ENCODE measurements at regions not wholly inside any gene's neighbourhood (a gene's known extent, or its start where the extent isn't known, plus 50 kb on each side); places are given as distances from the start of the nearest gene placed in this dataset.
"Not testable (repeated sequence)": the region's sequence is repeated elsewhere in the genome, so short reads cannot be mapped to it uniquely, and the experiment has no call there.

DNA sequence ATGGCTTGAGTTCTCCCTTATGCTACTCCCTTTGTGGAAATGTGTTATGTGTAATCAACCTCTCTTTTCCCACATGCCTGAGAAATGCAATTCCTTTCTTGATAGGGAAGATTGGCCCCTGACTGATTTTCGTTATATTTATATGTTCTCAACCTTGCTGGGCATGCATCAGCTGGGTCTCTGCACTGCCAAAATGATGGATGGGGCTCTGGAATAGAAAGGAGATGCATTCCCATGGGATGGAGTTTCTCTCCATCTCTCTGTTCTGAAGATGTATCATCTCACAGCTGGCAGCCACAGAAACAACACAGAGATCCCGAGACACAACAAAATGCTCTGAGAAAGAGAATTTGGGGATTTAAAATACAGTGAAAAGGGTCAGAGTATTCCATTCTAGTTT, 327.7 kb upstream of the LMCD1 start:
- H3K4me3 ChIP-seq (ENCODE audit: low read length) = no peak overlapping the region
- H3K36me3 ChIP-seq (ENCODE audit: insufficient read depth, low read length) = no peaks in the 10 kb centered on the region
- H3K4me1 ChIP-seq (ENCODE audit: insufficient read depth, low read length) = no peaks in the 10 kb centered on the region
- no peaks in the 10 kb centered on the region for H3K9me3 ChIP-seq (ENCODE audit: low read length)
- H3K27me3 ChIP-seq (ENCODE audit: insufficient read depth, low read length) = no peaks in the 10 kb centered on the region
- no peak overlapping the region for H2AFZ ChIP-seq (ENCODE audit: low read depth, low read length)

DNA sequence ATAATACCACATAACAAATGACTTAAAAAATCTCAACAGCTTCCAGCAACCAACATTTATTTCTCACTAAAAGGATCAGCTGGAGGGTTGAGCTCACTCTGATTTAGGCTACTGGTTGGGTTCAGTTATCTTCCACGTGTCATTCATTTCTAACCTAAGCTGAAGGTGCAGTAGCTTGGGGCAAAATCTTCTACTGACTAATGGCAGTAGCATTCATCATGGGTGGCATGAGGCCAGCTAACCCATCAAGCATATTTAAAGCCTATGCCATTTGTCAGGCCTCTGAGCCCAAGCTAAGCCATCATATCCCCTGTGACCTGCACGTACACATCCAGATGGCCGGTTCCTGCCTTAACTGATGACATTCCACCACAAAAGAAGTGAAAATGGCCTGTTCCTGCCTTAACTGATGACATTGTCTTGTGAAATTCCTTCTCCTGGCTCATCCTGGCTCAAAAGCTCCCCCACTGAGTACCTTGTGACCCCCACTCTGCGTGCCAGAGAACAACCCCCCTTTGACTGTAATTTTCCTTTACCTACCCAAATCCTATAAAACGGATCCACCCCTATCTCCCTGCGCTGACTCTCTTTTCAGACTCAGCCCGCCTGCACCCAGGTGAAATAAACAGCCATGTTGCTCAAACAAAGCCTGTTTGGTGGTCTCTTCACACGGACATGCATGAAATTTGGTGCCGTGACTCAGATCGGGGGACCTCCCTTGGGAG, 324.7 kb upstream of the LMCD1 start:
- H2AFZ ChIP-seq (ENCODE audit: low read depth, low read length); H3K4me3 ChIP-seq (ENCODE audit: low read length); H3K36me3 ChIP-seq (ENCODE audit: insufficient read depth, low read length); H3K4me1 ChIP-seq (ENCODE audit: insufficient read depth, low read length); H3K27me3 ChIP-seq (ENCODE audit: insufficient read depth, low read length); H3K9me3 ChIP-seq (ENCODE audit: low read length): not testable (repeated sequence)

DNA sequence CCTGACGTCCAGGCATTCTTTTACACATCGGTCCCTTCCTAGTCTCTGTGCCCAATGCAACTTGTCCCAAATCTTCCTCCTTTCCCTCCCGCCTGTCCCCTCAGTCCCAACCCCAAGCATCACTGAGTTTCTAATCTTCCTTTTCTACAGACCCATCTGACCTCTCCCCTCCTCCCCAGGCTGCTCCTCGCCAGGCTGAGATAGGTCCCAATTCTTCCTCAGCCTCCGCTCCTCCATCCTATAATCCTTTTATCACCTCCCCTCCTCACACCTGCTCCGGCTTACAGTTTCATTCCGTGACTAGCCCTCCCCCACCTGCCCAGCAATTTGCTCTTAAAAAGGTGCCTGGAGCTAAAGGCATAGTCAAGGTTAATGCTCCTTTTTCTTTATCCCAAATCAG, 323.1 kb upstream of the LMCD1 start:
- not testable (repeated sequence) for H3K4me1 ChIP-seq (ENCODE audit: insufficient read depth, low read length); H3K36me3 ChIP-seq (ENCODE audit: insufficient read depth, low read length); H2AFZ ChIP-seq (ENCODE audit: low read depth, low read length); H3K9me3 ChIP-seq (ENCODE audit: low read length); H3K4me3 ChIP-seq (ENCODE audit: low read length); H3K27me3 ChIP-seq (ENCODE audit: insufficient read depth, low read length)

DNA sequence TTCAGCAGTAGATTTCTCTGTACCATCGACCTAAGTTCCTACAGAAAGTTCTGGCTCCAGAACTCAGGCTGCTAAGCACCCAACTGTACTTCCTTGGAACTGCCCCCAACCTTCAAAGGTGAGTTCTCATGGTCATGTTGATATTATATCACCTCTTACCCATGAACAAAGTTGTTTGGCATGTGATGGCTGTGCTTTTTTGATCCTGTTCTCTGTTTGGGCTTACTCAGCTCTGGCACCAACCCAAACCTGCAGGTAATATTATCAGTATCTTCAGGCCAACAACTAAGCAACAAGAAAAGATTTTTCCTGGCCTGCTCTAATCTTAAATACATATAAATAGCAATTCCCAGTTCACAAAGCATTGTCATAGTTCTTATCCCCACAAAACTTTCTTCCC, 318.7 kb upstream of the LMCD1 start:
- H3K9me3 ChIP-seq (ENCODE audit: low read length) = no peaks in the 10 kb centered on the region
- H3K4me3 ChIP-seq (ENCODE audit: low read length) = no peak overlapping the region
- H3K36me3 ChIP-seq (ENCODE audit: insufficient read depth, low read length) = no peaks in the 10 kb centered on the region
- no peak overlapping the region for H2AFZ ChIP-seq (ENCODE audit: low read depth, low read length)
- H3K4me1 ChIP-seq (ENCODE audit: insufficient read depth, low read length) = no peaks in the 10 kb centered on the region
- H3K27me3 ChIP-seq (ENCODE audit: insufficient read depth, low read length) = no peaks in the 10 kb centered on the region

DNA sequence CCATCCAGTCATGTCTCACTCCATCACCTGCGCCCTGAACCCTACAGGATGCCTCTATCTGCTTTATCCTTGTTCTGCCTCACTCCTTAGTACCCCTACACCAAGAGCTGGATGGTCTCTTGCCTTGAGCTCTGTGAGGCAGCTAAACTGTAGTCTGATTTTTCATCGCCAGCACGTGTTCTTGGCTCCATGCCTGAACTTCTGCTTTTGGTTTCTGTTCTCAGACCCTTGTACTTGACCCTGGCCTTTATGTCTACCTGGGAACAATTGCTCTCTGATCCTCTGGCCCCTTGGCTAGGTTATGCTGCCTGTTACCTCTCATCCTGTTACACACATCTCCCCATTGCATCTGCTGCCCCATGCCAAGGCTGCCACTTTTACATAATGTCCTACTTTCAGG, 318.0 kb upstream of the LMCD1 start:
- no peaks in the 10 kb centered on the region for H3K27me3 ChIP-seq (ENCODE audit: insufficient read depth, low read length)
- no peaks in the 10 kb centered on the region for H3K4me1 ChIP-seq (ENCODE audit: insufficient read depth, low read length)
- H3K4me3 ChIP-seq (ENCODE audit: low read length) = no peak overlapping the region
- no peaks in the 10 kb centered on the region for H3K36me3 ChIP-seq (ENCODE audit: insufficient read depth, low read length)
- H3K9me3 ChIP-seq (ENCODE audit: low read length) = no peaks in the 10 kb centered on the region
- no peak overlapping the region for H2AFZ ChIP-seq (ENCODE audit: low read depth, low read length)

DNA sequence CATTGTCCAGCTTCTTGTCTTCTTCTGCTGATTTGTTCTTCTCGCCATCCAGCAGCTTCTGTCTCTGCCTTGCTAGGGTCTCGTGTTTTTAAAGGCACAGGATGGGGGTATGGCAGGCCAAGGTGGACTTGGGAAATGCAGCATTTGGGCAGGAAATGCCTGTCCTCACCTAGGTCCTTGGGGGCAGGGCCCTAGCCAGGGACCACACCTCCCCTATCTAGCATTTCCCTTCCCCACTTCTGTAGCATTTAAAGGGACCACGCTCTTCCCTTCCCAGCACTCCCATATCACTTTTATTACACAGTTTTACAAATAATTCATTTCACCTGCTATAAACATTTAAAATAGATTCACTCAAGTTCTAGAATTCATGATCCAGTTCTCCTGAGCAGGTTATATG, 315.4 kb upstream of the LMCD1 start:
- Histone ChIP-seq H3K9me3 (ENCODE audit: low read length) (no peaks in the 10 kb centered on the region), H3K4me3 (ENCODE audit: low read length) (no peak overlapping the region), H3K36me3 (ENCODE audit: insufficient read depth, low read length) (no peaks in the 10 kb centered on the region), H3K27me3 (ENCODE audit: insufficient read depth, low read length) (no peaks in the 10 kb centered on the region), H2AFZ (ENCODE audit: low read depth, low read length) (no peak overlapping the region), H3K4me1 (ENCODE audit: insufficient read depth, low read length) (no peaks in the 10 kb centered on the region)

DNA sequence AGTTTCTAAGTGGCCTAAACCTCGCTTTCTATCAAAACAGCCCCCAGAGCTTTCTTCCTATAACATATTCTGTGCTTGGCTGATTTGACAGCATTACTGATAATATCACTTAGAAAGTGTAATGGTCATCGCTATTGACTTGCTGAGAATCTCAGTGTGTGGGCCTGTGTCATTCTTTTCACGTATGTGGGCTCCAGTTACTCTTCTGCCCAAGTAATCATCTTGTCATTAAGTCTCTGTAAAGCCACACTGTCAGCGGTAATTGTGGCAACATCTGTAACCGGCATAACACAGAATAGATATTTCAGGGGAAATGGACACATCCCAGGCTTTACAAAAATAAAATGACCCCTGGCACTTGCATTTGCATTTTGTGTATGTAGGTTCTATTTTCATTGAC, 313.6 kb upstream of the LMCD1 start:
- H3K4me3 ChIP-seq (ENCODE audit: low read length) = no peak overlapping the region
- H3K27me3 ChIP-seq (ENCODE audit: insufficient read depth, low read length) = no peaks in the 10 kb centered on the region
- no peaks in the 10 kb centered on the region for H3K4me1 ChIP-seq (ENCODE audit: insufficient read depth, low read length)
- H3K36me3 ChIP-seq (ENCODE audit: insufficient read depth, low read length) = no peaks in the 10 kb centered on the region
- no peak overlapping the region for H2AFZ ChIP-seq (ENCODE audit: low read depth, low read length)
- H3K9me3 ChIP-seq (ENCODE audit: low read length) = no peaks in the 10 kb centered on the region

DNA sequence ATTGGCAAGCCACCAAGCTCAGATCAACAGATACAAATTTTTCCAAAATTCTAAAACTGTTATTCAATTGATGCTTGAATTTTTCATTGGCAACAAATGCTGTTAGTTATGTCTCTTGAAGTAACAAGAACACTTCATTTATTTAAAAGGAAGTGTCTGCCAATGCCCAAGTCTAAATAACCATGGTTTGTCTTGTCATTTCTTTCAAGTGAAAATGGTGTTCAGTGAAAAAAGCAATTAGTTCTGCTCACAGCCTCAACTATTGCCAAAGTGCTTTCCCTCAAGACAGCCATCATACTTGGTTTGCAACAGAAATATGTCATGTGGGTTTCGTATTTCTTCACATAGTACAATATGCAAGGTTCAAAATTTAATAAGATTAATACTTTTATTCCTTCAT, 312.6 kb upstream of the LMCD1 start:
- Histone ChIP-seq H3K4me1 (ENCODE audit: insufficient read depth, low read length) (no peaks in the 10 kb centered on the region), H2AFZ (ENCODE audit: low read depth, low read length) (no peak overlapping the region), H3K36me3 (ENCODE audit: insufficient read depth, low read length) (no peaks in the 10 kb centered on the region)

DNA sequence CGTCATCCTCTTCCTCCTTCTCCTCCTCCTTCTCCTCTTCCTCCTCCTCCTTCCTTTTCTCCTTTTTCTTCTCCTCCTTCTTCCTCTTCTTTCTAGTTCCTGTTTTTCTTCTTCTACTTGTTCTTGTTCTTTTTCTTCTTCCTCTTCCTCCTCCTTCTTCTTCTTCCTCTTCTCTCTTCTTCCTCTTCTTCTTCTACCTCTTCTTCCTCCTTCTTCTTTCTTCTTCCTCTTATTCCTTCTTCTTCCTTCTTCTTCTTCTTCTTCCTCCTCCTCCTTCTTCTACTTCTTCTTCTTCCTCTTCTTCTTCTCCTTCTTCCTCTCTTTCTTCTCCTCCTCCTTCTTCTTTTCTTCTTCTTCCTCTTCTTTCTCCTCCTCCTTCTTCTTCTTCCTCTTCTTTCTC, 310.2 kb upstream of the LMCD1 start:
- Histone ChIP-seq H3K27me3 (ENCODE audit: insufficient read depth, low read length) (no peaks in the 10 kb centered on the region), H3K36me3 (ENCODE audit: insufficient read depth, low read length) (no peaks in the 10 kb centered on the region), H3K4me3 (ENCODE audit: low read length) (no peak overlapping the region), H3K9me3 (ENCODE audit: low read length) (no peaks in the 10 kb centered on the region), H2AFZ (ENCODE audit: low read depth, low read length) (no peak overlapping the region), H3K4me1 (ENCODE audit: insufficient read depth, low read length) (no peaks in the 10 kb centered on the region)

More for the DNA sequence above, 312.6 kb upstream of the LMCD1 start:
- no peaks in the 10 kb centered on the region for H3K9me3 ChIP-seq (ENCODE audit: low read length)
- H3K27me3 ChIP-seq (ENCODE audit: insufficient read depth, low read length) = no peaks in the 10 kb centered on the region
- no peak overlapping the region for H3K4me3 ChIP-seq (ENCODE audit: low read length)

DNA sequence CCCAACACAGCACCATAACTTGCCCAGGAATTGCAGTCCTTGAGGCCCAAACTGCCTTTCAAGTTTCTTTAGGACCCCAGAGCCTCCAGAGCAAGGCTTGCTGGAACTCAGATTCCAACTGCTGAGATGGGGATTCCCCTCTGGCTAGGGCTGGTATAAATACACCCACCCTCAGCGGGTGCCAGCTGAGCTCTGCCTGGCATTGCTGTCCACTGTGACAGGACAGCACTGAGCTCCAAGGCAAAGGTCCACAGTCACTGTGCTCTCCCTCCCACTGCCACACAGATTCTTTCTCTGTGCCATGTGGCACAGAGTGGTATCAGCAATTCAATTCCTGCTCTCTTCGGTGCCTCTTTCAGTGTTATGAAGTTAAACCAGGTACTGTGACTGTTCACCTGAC, 304.2 kb upstream of the LMCD1 start:
- no peaks in the 10 kb centered on the region for H3K9me3 ChIP-seq (ENCODE audit: low read length)
- peaks cover 3% of the 10 kb centered on the region for H3K4me1 ChIP-seq (ENCODE audit: insufficient read depth, low read length)
- H3K4me3 ChIP-seq (ENCODE audit: low read length) = no peak overlapping the region
- H3K27me3 ChIP-seq (ENCODE audit: insufficient read depth, low read length) = no peaks in the 10 kb centered on the region
- H2AFZ ChIP-seq (ENCODE audit: low read depth, low read length) = no peak overlapping the region
- no peaks in the 10 kb centered on the region for H3K36me3 ChIP-seq (ENCODE audit: insufficient read depth, low read length)

DNA sequence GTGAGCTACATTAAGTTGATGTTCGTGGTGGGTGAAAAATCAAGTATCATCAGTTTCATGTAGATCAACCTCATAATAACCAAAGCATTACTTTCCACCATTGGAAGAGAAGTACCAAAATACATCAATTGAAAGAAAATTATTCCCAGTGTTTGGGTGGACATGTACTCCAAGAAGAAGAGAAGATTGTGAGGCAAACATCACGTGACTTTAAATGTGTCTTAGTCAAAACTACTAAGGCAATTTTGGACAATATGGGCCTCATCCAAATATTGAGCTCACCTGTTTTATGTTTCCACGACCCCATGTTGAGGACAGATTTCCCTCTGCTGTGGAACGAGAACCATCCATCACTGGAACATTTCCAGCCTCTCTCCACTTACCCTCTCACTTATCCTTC, 303.0 kb upstream of the LMCD1 start:
- Histone ChIP-seq H2AFZ (ENCODE audit: low read depth, low read length) (no peak overlapping the region), H3K4me3 (ENCODE audit: low read length) (no peak overlapping the region), H3K27me3 (ENCODE audit: insufficient read depth, low read length) (no peaks in the 10 kb centered on the region), H3K9me3 (ENCODE audit: low read length) (no peaks in the 10 kb centered on the region), H3K4me1 (ENCODE audit: insufficient read depth, low read length) (peaks cover 3% of the 10 kb centered on the region), H3K36me3 (ENCODE audit: insufficient read depth, low read length) (no peaks in the 10 kb centered on the region)

DNA sequence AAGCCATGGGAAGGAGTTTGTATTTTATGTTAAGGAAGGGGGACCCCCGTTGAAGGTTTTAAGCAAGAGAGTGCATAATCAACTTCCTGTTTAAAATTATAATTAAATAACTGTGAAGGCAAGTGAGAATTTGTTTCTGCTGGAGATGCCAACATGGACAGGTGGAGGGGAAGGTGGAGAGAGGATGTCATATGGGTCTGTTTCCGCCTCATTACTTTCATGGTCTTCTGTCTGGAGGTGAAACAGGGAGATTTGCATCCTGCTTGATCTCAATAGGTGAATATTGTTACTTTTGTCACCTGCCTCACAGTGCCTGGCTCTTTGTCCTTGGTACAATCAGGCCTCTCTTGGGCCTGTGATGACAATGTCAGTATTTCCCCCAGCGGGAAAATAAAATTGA, 300.6 kb upstream of the LMCD1 start:
- no peaks in the 10 kb centered on the region for H3K9me3 ChIP-seq (ENCODE audit: low read length)
- H3K36me3 ChIP-seq (ENCODE audit: insufficient read depth, low read length) = no peaks in the 10 kb centered on the region
- H3K4me3 ChIP-seq (ENCODE audit: low read length) = no peak overlapping the region
- no peak overlapping the region for H2AFZ ChIP-seq (ENCODE audit: low read depth, low read length)
- H3K27me3 ChIP-seq (ENCODE audit: insufficient read depth, low read length) = no peaks in the 10 kb centered on the region
- peaks cover 3% of the 10 kb centered on the region for H3K4me1 ChIP-seq (ENCODE audit: insufficient read depth, low read length)

DNA sequence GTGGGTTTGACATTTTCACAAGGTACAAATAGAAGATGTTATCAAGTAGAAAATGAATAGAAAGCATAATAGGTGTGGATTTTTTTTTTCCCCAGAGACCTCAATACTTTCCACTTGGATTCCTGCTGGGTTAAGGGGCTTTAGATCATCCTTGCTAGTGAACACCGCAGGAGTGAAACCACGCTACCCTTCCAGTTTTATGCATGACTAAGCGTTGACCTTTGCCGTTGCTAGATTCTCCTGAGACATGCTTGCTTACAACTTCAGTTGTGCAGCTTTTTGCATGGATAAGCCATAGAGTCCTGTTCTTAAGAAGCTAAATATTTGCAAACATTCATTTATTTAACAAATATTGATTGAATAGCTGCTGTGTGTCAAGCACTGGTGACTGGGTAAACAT, 299.7 kb upstream of the LMCD1 start:
- no peaks in the 10 kb centered on the region for H3K27me3 ChIP-seq (ENCODE audit: insufficient read depth, low read length)
- no peaks in the 10 kb centered on the region for H3K36me3 ChIP-seq (ENCODE audit: insufficient read depth, low read length)
- H3K4me3 ChIP-seq (ENCODE audit: low read length) = no peak overlapping the region
- H2AFZ ChIP-seq (ENCODE audit: low read depth, low read length) = no peak overlapping the region
- peaks cover 3% of the 10 kb centered on the region for H3K4me1 ChIP-seq (ENCODE audit: insufficient read depth, low read length)
- no peaks in the 10 kb centered on the region for H3K9me3 ChIP-seq (ENCODE audit: low read length)

DNA sequence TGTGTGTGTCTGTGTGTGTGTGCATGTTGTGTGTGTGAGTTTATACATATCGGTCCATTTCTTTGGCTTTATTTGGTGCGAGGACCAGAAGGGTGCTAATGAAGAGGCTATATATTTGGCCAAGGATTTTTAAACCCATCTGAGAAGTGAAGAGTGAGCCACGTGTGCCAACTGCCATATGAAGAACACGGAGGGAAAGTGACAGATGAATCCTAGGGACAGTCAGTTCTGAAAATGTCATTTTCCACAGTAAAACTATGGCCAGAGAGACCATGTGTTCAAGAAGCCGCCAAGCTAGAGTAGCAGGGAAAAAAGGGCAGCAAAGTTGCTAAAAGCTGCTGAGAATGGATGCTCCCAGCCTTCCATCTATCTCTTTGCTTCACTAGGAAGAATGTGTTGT, 297.3 kb upstream of the LMCD1 start:
- H3K4me3 ChIP-seq (ENCODE audit: low read length) = no peak overlapping the region
- H3K27me3 ChIP-seq (ENCODE audit: insufficient read depth, low read length) = no peaks in the 10 kb centered on the region
- H3K4me1 ChIP-seq (ENCODE audit: insufficient read depth, low read length) = peaks cover 3% of the 10 kb centered on the region
- H3K9me3 ChIP-seq (ENCODE audit: low read length) = no peaks in the 10 kb centered on the region
- H2AFZ ChIP-seq (ENCODE audit: low read depth, low read length) = no peak overlapping the region
- no peaks in the 10 kb centered on the region for H3K36me3 ChIP-seq (ENCODE audit: insufficient read depth, low read length)

Data from neuron (in vitro differentiated cells).